B cell (primary cell): ENCODE measurements at regions not wholly inside any gene's neighbourhood (a gene's known extent, or its start where the extent isn't known, plus 50 kb on each side); places are given as distances from the start of the nearest gene placed in this dataset.

Source experiments
- CTCF ChIP-seq: fragments of 200-600 bp; IDR thresholded peaks from one replicate; pipeline ENCODE4 v1.8.0; 2022; ENCODE audit warnings: antibody characterized with exemption, mild to moderate bottlenecking
- EZH2 ChIP-seq: IDR thresholded peaks from 2 replicates; pipeline ENCODE4 v1.6.1; 2012; ENCODE audit warnings: borderline replicate concordance, low read depth, mild to moderate bottlenecking, moderate library complexity, low read length; ENCODE audit not compliant: insufficient read depth, poor library complexity, severe bottlenecking

- TF ChIP-seq CTCF = no peak
- no peak for TF ChIP-seq EZH2
These were observed 868.6 kb upstream of the GJE1 start for GRCh38 chr6:141264101-141264500.
